ENCODE measurements at regions not wholly inside any gene's neighbourhood (a gene's known extent, or its start where the extent isn't known, plus 50 kb on each side); places are given as distances from the start of the nearest gene placed in this dataset.
A peak's percentile ranks its signal among the peaks of the same experiment; 100 is the strongest.

GRCh38 chr4:54588404-54588803 is 69.4 kb upstream of the KIT start (continued):
- no peak for TF ChIP-seq RBM22 (IDR thresholded peaks at IDR 0.05; ENCODE audit: low read depth, low read length, poor library complexity, severe bottlenecking)
- no peak for TF ChIP-seq ZNF75A (CRISPR knock-in tag; IDR thresholded peaks at IDR 0.05)
- no peak for TF ChIP-seq ZNF239 (CRISPR knock-in tag; IDR thresholded peaks at IDR 0.05)
- TF ChIP-seq CREB1 (IDR thresholded peaks at IDR 0.05), result no peak
- no peak for TF ChIP-seq CREB1 (CRISPR knock-in tag; IDR thresholded peaks at IDR 0.05)
- no peak for TF ChIP-seq EP400 (IDR thresholded peaks at IDR 0.05)
- TF ChIP-seq ZC3H8 (IDR thresholded peaks at IDR 0.05), result no peak
- TF ChIP-seq CEBPG (CRISPR knock-in tag; IDR thresholded peaks at IDR 0.05), result no peak
- TF ChIP-seq CEBPG (tag; conservative IDR thresholded peaks at IDR 0.05 in 1 of 2, IDR thresholded peaks at IDR 0.05 in 1 of 2), result no peak
- TF ChIP-seq TFAM (CRISPR knock-in tag; conservative IDR thresholded peaks at IDR 0.05), result no peak
- TF ChIP-seq ARID1B (IDR thresholded peaks at IDR 0.05), result peak; percentile 93
- no peak for TF ChIP-seq ZNF311 (CRISPR knock-in tag; IDR thresholded peaks at IDR 0.05)
- no peak for TF ChIP-seq ZNF253 (CRISPR knock-in tag; conservative IDR thresholded peaks at IDR 0.05)
- TF ChIP-seq ZNF274 (IDR thresholded peaks at IDR 0.05; ENCODE audit: borderline replicate concordance, low read depth, low read length), result no peak
- no peak for TF ChIP-seq ATF7 (IDR thresholded peaks at IDR 0.05)
- TF ChIP-seq ESRRA (IDR thresholded peaks at IDR 0.05; ENCODE audit: borderline replicate concordance, low read depth), result no peak
- TF ChIP-seq SRF (CRISPR knock-in tag; IDR thresholded peaks at IDR 0.05), result no peak
- TF ChIP-seq ZNF561 (CRISPR knock-in tag; conservative IDR thresholded peaks at IDR 0.05), result no peak
- TF ChIP-seq GMEB1 (CRISPR knock-in tag; IDR thresholded peaks at IDR 0.05), result no peak
- TF ChIP-seq EZH2 (IDR thresholded peaks at IDR 0.05; ENCODE audit: borderline replicate concordance, low read depth, low read length), result no peak
- no peak for TF ChIP-seq FOXP4 (CRISPR knock-in tag; IDR thresholded peaks at IDR 0.05; ENCODE audit: borderline replicate concordance)
- no peak for TF ChIP-seq OTX1 (CRISPR knock-in tag; IDR thresholded peaks at IDR 0.05)
- TF ChIP-seq ZNF165 (CRISPR knock-in tag; IDR thresholded peaks at IDR 0.05; ENCODE audit: borderline replicate concordance), result no peak
- TF ChIP-seq NEUROD1 (IDR thresholded peaks at IDR 0.05; ENCODE audit: borderline replicate concordance, low read depth, low read length, partially characterized antibody), result no peak
- no peak for TF ChIP-seq MLX (CRISPR knock-in tag; conservative IDR thresholded peaks at IDR 0.05)
- peak; percentile 73 for TF ChIP-seq FOXM1 (IDR thresholded peaks at IDR 0.05; ENCODE audit: low read depth)
- TF ChIP-seq FOXM1 (CRISPR knock-in tag; IDR thresholded peaks at IDR 0.05; ENCODE audit: low read depth), result no peak
- no peak for TF ChIP-seq SNIP1 (IDR thresholded peaks at IDR 0.05; ENCODE audit: low read depth)
- TF ChIP-seq MYNN (IDR thresholded peaks at IDR 0.05), result no peak
- TF ChIP-seq MYNN (CRISPR knock-in tag; IDR thresholded peaks at IDR 0.05), result no peak
